ENCODE measurements at regions not wholly inside any gene's neighbourhood (a gene's known extent, or its start where the extent isn't known, plus 50 kb on each side); places are given as distances from the start of the nearest gene placed in this dataset.

DNA sequence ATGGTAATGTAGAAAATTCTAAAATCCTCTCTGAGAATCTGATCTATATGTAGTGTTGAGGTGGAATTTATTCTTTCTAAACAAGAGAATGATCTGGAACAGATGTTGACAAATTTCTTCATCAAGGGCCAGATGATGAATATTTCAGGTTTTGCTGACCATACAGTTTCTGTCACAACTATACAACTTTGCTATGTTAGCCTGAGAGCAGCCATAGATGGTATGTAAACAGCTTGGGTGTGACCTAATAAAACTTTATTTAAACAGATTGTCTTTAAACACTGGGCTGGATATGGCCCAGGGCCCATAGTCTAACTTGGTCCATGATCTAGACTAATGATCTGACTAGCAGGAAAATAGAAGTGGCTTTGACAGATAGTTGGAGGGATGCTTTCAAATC is 213.6 kb upstream of the CELF2 start:
- TF ChIP-seq CTCF (IDR thresholded peaks at IDR 0.05; ENCODE audit: insufficient read depth, low read length, poor library complexity, severe bottlenecking) (no peak), EZH2phosphoT487 (conservative IDR thresholded peaks at IDR 0.05; ENCODE audit: low read length) (no peak)
